WTC11 (cell line): ENCODE measurements at regions not wholly inside any gene's neighbourhood (a gene's known extent, or its start where the extent isn't known, plus 50 kb on each side); places are given as distances from the start of the nearest gene placed in this dataset.

Experiments
- ATAC-seq: fragments of 200-7000 bp; cut with Tn5 transposase; 2 replicates; pipeline ENCODE4 v1.10.0; 2021; ENCODE audit warnings: mild to moderate bottlenecking, moderate library complexity
- CTCF ChIA-PET: fragments of 300-600 bp; sonication (Branson Sonifier 250); formaldehyde crosslinking; loops from one replicate; lab custom pipeline; 2021; ENCODE audit warnings: antibody characterized with exemption; lab: Charles Lee
- POLR2A ChIA-PET: fragments of 350-600 bp; sonication (Branson Sonifier 250); formaldehyde crosslinking; loops from one replicate; lab custom pipeline; 2021; ENCODE audit warnings: antibody characterized with exemption; lab: Charles Lee
- DNase-seq: peaks from one replicate; pipeline ENCODE4 v3.0.0; 2021; ENCODE audit warnings: low spot score
- H3K27ac Mint-ChIP-seq: 2 replicates; pipeline ENCODE4 v1.8.0; 2021; ENCODE audit warnings: mixed read lengths
- H3K27me3 Mint-ChIP-seq: 2 replicates; pipeline ENCODE4 v1.8.0; 2021; ENCODE audit warnings: low read depth, mild to moderate bottlenecking, moderate library complexity, mixed read lengths
- H3K36me3 Mint-ChIP-seq: 2 replicates; pipeline ENCODE4 v1.8.0; 2021; ENCODE audit warnings: mixed read lengths
- H3K4me1 Mint-ChIP-seq: 2 replicates; pipeline ENCODE4 v1.8.0; 2022; ENCODE audit warnings: mixed read lengths
- H3K4me3 Mint-ChIP-seq: 2 replicates; pipeline ENCODE4 v1.8.0; 2021; ENCODE audit warnings: mild to moderate bottlenecking, moderate library complexity, mixed read lengths
- H3K9me3 Mint-ChIP-seq: 2 replicates; pipeline ENCODE4 v1.8.0; 2021; ENCODE audit warnings: mixed read lengths
- CBFB ChIP-seq: sonication (generic); formaldehyde crosslinking; IDR thresholded peaks from 2 replicates; pipeline ENCODE4 v1.8.1; 2022; ENCODE audit warnings: mild to moderate bottlenecking, low read depth, missing genetic modification reagents
- CREB1 ChIP-seq: sonication (generic); formaldehyde crosslinking; IDR thresholded peaks from 2 replicates; pipeline ENCODE4 v1.8.0; 2023; ENCODE audit warnings: mild to moderate bottlenecking, missing genetic modification reagents
- GTF2I ChIP-seq: fragments of 250-450 bp; sonication (Bioruptor Pico); conservative IDR thresholded peaks from 2 replicates; pipeline ENCODE4 v1.4.0; 2021; ENCODE audit warnings: mild to moderate bottlenecking
- MLX ChIP-seq: sonication (generic); formaldehyde crosslinking; IDR thresholded peaks from 2 replicates; pipeline ENCODE4 v1.8.1; 2023; ENCODE audit warnings: mild to moderate bottlenecking, missing genetic modification reagents, moderate library complexity
- NFYB ChIP-seq: sonication (generic); formaldehyde crosslinking; conservative IDR thresholded peaks from 2 replicates; pipeline ENCODE4 v1.8.0; 2022; ENCODE audit warnings: low read depth, missing genetic modification reagents
- RORB ChIP-seq: fragments of 250-450 bp; sonication (Bioruptor Pico); IDR thresholded peaks from 2 replicates; pipeline ENCODE4 v1.9.0; 2021; ENCODE audit warnings: mild to moderate bottlenecking
- SP1 ChIP-seq: sonication (generic); formaldehyde crosslinking; conservative IDR thresholded peaks from 2 replicates; pipeline ENCODE4 v1.8.1; 2022; ENCODE audit warnings: missing genetic modification reagents
- TEAD4 ChIP-seq: sonication (generic); formaldehyde crosslinking; IDR thresholded peaks from 2 replicates; pipeline ENCODE4 v1.8.0; 2022; ENCODE audit warnings: mild to moderate bottlenecking, missing genetic modification reagents
- ZNF263 ChIP-seq: sonication (generic); formaldehyde crosslinking; IDR thresholded peaks from 2 replicates; pipeline ENCODE4 v1.8.1; 2022; ENCODE audit warnings: low read depth, mild to moderate bottlenecking, moderate library complexity, missing genetic modification reagents
- ZNF396 ChIP-seq: fragments of 250-450 bp; sonication (Bioruptor Pico); IDR thresholded peaks from 2 replicates; pipeline ENCODE4 v1.8.0; 2021; ENCODE audit warnings: mild to moderate bottlenecking, moderate library complexity, borderline replicate concordance
- ZNF416 ChIP-seq: fragments of 250-450 bp; sonication (Bioruptor Pico); IDR thresholded peaks from 2 replicates; pipeline ENCODE4 v1.9.0; 2021; ENCODE audit warnings: mild to moderate bottlenecking, inconsistent platforms
- ZSCAN18 ChIP-seq: fragments of 250-450 bp; sonication (Bioruptor Pico); IDR thresholded peaks from 2 replicates; pipeline ENCODE4 v2.1.2; 2022; ENCODE audit warnings: mild to moderate bottlenecking, moderate library complexity
- TF ChIP-seq, protein P1 (sequence below): fragments of 250-450 bp; sonication (Bioruptor Pico); IDR thresholded peaks from 2 replicates; pipeline ENCODE4 v1.9.0; 2021; ENCODE audit warnings: mild to moderate bottlenecking
- TF ChIP-seq, protein P2 (sequence below): fragments of 250-450 bp; sonication (Bioruptor Pico); IDR thresholded peaks from 2 replicates; pipeline ENCODE4 v1.9.0; 2021; ENCODE audit warnings: mild to moderate bottlenecking
- TF ChIP-seq, protein P3 (sequence below): sonication (generic); formaldehyde crosslinking; IDR thresholded peaks from 2 replicates; pipeline ENCODE4 v1.8.0; 2022; ENCODE audit warnings: missing genetic modification reagents

- TF ChIP-seq NFYB (CRISPR knock-in tag) = no peak
- TF ChIP-seq SP1 = no peak
- no peak for TF ChIP-seq ZNF263 (CRISPR knock-in tag)
- no peak for TF ChIP-seq ZSCAN18 (CRISPR knock-in tag)
- no peak for TF ChIP-seq ZNF416 (CRISPR knock-in tag)
- no peak for TF ChIP-seq MLX (CRISPR knock-in tag)
- TF ChIP-seq, protein P1, sequence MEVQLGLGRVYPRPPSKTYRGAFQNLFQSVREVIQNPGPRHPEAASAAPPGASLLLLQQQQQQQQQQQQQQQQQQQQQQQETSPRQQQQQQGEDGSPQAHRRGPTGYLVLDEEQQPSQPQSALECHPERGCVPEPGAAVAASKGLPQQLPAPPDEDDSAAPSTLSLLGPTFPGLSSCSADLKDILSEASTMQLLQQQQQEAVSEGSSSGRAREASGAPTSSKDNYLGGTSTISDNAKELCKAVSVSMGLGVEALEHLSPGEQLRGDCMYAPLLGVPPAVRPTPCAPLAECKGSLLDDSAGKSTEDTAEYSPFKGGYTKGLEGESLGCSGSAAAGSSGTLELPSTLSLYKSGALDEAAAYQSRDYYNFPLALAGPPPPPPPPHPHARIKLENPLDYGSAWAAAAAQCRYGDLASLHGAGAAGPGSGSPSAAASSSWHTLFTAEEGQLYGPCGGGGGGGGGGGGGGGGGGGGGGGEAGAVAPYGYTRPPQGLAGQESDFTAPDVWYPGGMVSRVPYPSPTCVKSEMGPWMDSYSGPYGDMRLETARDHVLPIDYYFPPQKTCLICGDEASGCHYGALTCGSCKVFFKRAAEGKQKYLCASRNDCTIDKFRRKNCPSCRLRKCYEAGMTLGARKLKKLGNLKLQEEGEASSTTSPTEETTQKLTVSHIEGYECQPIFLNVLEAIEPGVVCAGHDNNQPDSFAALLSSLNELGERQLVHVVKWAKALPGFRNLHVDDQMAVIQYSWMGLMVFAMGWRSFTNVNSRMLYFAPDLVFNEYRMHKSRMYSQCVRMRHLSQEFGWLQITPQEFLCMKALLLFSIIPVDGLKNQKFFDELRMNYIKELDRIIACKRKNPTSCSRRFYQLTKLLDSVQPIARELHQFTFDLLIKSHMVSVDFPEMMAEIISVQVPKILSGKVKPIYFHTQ = no peak
- TF ChIP-seq, all 79 proteins: peak for 0
Measured at GRCh38 chr14:40467969-40468368, 1035.7 kb upstream of the FBXO33 start (continued).

DNA sequence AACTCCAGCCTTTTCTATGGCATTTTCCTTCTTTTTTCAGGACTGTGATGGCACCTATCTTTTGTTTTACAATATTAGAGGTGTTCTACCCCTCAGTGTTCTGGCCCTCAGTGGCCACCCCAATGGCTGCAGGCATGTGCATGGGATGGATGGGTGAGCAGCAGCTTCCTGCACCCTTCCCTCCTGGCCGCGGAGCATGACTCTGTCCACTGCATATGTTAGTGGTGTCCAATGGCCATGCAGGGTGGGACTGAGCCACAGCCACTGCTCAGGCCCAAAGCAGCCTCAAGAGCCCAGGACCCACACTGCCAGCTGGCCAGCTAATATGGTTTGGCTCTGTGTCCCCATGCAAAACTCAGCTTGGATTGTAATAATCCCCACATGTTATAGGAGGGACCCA lies 1032.3 kb upstream of the FBXO33 start:
- H3K4me1 Mint-ChIP-seq = peaks cover 8% of the 10 kb centered on the region
- POLR2A ChIA-PET = no interaction called here
- CTCF ChIA-PET = no interaction called here
- H3K27ac Mint-ChIP-seq = no peak overlapping the region
- no peak overlapping the region for H3K4me3 Mint-ChIP-seq
- DNase-seq = no peak
- ATAC-seq = no peak
- H3K9me3 Mint-ChIP-seq = peaks cover 65% of the 10 kb centered on the region
- peaks cover 50% of the 10 kb centered on the region for H3K36me3 Mint-ChIP-seq
- no peaks in the 10 kb centered on the region for H3K27me3 Mint-ChIP-seq
- TF ChIP-seq TEAD4 (CRISPR knock-in tag) = no peak
- no peak for TF ChIP-seq CREB1
- no peak for TF ChIP-seq CBFB

DNA sequence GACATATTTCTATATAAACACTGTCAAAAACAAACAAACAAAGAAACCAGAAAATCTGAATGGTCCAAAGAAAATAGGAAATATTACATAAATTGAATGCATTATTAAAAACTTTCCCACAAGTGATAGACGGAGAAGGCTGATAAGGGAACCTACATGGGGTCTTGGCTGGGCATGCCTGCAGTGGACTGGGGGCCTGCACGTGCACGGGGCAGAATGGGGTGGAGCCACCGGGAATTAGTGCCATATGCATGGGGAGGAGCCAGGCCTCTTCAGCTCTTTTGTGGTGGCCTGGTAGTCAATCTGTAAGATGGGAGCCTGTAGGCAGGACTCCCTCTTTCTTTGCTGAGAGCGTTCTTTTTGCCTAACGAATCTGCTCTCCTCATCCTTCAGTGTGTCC lies 1031.7 kb upstream of the FBXO33 start:
- ChIA-PET POLR2A (no interaction called here), CTCF (no interaction called here)
- H3K27ac Mint-ChIP-seq = no peak overlapping the region
- H3K9me3 Mint-ChIP-seq = peaks cover 59% of the 10 kb centered on the region
- DNase-seq (no peak), ATAC-seq (no peak)
- H3K27me3 Mint-ChIP-seq = no peaks in the 10 kb centered on the region
- H3K36me3 Mint-ChIP-seq = peaks cover 43% of the 10 kb centered on the region
- no peak overlapping the region for H3K4me3 Mint-ChIP-seq
- no peak for TF ChIP-seq RORB (CRISPR knock-in tag)
- TF ChIP-seq, protein P2, sequence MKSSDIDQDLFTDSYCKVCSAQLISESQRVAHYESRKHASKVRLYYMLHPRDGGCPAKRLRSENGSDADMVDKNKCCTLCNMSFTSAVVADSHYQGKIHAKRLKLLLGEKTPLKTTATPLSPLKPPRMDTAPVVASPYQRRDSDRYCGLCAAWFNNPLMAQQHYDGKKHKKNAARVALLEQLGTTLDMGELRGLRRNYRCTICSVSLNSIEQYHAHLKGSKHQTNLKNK = no peak
- TF ChIP-seq NFYB (CRISPR knock-in tag) = no peak
- TF ChIP-seq GTF2I (CRISPR knock-in tag) = no peak
- no peak for TF ChIP-seq SP1
- TF ChIP-seq ZNF396 = no peak
- TF ChIP-seq, protein P3, sequence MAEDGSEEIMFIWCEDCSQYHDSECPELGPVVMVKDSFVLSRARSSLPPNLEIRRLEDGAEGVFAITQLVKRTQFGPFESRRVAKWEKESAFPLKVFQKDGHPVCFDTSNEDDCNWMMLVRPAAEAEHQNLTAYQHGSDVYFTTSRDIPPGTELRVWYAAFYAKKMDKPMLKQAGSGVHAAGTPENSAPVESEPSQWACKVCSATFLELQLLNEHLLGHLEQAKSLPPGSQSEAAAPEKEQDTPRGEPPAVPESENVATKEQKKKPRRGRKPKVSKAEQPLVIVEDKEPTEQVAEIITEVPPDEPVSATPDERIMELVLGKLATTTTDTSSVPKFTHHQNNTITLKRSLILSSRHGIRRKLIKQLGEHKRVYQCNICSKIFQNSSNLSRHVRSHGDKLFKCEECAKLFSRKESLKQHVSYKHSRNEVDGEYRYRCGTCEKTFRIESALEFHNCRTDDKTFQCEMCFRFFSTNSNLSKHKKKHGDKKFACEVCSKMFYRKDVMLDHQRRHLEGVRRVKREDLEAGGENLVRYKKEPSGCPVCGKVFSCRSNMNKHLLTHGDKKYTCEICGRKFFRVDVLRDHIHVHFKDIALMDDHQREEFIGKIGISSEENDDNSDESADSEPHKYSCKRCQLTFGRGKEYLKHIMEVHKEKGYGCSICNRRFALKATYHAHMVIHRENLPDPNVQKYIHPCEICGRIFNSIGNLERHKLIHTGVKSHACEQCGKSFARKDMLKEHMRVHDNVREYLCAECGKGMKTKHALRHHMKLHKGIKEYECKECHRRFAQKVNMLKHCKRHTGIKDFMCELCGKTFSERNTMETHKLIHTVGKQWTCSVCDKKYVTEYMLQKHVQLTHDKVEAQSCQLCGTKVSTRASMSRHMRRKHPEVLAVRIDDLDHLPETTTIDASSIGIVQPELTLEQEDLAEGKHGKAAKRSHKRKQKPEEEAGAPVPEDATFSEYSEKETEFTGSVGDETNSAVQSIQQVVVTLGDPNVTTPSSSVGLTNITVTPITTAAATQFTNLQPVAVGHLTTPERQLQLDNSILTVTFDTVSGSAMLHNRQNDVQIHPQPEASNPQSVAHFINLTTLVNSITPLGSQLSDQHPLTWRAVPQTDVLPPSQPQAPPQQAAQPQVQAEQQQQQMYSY (CRISPR knock-in tag) = no peak
- TF ChIP-seq, all 79 proteins: peak for 0
- peaks cover 8% of the 10 kb centered on the region for H3K4me1 Mint-ChIP-seq
